ENCODE measurements at regions not wholly inside any gene's neighbourhood (a gene's known extent, or its start where the extent isn't known, plus 50 kb on each side); places are given as distances from the start of the nearest gene placed in this dataset.

DNA sequence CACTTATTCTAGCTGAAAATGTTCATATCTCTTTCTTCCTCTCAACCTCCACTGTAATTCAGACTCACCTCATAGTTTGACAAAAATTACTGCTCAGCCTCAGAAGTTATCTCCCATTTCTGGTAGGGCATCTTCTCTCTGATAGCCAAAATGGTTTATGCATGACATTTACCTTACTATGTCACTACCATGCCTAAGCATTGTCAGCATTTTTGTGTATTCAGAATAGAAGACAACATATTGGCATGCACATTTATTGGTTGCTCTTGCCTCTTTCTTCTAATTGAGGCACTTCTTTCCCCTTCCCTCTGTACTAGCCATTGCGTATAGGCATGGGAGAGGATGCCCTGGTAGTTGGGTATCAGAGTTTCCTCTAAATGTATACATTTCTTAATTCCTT lies 406.1 kb upstream of the DCC start:
- TF ChIP-seq SPI1 (IDR thresholded peaks at IDR 0.05; ENCODE audit: borderline replicate concordance, low read depth) = no peak
- TF ChIP-seq, protein P1, sequence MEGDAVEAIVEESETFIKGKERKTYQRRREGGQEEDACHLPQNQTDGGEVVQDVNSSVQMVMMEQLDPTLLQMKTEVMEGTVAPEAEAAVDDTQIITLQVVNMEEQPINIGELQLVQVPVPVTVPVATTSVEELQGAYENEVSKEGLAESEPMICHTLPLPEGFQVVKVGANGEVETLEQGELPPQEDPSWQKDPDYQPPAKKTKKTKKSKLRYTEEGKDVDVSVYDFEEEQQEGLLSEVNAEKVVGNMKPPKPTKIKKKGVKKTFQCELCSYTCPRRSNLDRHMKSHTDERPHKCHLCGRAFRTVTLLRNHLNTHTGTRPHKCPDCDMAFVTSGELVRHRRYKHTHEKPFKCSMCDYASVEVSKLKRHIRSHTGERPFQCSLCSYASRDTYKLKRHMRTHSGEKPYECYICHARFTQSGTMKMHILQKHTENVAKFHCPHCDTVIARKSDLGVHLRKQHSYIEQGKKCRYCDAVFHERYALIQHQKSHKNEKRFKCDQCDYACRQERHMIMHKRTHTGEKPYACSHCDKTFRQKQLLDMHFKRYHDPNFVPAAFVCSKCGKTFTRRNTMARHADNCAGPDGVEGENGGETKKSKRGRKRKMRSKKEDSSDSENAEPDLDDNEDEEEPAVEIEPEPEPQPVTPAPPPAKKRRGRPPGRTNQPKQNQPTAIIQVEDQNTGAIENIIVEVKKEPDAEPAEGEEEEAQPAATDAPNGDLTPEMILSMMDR (IDR thresholded peaks at IDR 0.05; ENCODE audit: insufficient read depth, low read length) = no peak
- TF ChIP-seq GABPA (IDR thresholded peaks at IDR 0.05; ENCODE audit: low read depth) = no peak
- TF ChIP-seq POLR2AphosphoS5 (IDR thresholded peaks at IDR 0.05; ENCODE audit: low read depth) = no peak
- TF ChIP-seq, protein P2, sequence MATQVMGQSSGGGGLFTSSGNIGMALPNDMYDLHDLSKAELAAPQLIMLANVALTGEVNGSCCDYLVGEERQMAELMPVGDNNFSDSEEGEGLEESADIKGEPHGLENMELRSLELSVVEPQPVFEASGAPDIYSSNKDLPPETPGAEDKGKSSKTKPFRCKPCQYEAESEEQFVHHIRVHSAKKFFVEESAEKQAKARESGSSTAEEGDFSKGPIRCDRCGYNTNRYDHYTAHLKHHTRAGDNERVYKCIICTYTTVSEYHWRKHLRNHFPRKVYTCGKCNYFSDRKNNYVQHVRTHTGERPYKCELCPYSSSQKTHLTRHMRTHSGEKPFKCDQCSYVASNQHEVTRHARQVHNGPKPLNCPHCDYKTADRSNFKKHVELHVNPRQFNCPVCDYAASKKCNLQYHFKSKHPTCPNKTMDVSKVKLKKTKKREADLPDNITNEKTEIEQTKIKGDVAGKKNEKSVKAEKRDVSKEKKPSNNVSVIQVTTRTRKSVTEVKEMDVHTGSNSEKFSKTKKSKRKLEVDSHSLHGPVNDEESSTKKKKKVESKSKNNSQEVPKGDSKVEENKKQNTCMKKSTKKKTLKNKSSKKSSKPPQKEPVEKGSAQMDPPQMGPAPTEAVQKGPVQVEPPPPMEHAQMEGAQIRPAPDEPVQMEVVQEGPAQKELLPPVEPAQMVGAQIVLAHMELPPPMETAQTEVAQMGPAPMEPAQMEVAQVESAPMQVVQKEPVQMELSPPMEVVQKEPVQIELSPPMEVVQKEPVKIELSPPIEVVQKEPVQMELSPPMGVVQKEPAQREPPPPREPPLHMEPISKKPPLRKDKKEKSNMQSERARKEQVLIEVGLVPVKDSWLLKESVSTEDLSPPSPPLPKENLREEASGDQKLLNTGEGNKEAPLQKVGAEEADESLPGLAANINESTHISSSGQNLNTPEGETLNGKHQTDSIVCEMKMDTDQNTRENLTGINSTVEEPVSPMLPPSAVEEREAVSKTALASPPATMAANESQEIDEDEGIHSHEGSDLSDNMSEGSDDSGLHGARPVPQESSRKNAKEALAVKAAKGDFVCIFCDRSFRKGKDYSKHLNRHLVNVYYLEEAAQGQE (IDR thresholded peaks at IDR 0.05; ENCODE audit: insufficient replicate concordance, low read depth) = no peak

Data from HL-60 (cell line).